ENCODE measurements at regions not wholly inside any gene's neighbourhood (a gene's known extent, or its start where the extent isn't known, plus 50 kb on each side); places are given as distances from the start of the nearest gene placed in this dataset.

DNA sequence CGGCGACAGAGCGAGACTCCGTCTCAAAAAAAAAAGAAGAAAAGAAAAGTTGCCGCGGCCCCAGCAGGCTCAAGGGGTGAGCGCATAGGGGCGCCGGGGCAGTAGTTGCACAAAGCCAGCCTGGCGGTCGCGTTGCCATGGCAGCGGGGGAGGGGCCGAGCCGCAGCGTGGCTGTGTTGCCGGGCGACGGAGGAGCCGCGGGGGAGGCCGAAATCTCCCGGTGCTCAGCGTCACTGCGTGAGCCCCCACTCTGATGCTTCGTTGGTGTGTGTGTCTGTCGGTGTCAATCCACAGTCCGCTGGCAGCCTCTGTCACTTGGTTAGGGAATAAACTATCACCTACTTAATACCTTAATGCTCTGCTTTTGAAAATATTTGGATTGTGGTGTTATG lies 82.9 kb upstream of the C1QTNF9B start:
- TF ChIP-seq, protein P1, sequence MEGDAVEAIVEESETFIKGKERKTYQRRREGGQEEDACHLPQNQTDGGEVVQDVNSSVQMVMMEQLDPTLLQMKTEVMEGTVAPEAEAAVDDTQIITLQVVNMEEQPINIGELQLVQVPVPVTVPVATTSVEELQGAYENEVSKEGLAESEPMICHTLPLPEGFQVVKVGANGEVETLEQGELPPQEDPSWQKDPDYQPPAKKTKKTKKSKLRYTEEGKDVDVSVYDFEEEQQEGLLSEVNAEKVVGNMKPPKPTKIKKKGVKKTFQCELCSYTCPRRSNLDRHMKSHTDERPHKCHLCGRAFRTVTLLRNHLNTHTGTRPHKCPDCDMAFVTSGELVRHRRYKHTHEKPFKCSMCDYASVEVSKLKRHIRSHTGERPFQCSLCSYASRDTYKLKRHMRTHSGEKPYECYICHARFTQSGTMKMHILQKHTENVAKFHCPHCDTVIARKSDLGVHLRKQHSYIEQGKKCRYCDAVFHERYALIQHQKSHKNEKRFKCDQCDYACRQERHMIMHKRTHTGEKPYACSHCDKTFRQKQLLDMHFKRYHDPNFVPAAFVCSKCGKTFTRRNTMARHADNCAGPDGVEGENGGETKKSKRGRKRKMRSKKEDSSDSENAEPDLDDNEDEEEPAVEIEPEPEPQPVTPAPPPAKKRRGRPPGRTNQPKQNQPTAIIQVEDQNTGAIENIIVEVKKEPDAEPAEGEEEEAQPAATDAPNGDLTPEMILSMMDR (IDR thresholded peaks at IDR 0.05): no peak
- TF ChIP-seq POLR2A (IDR thresholded peaks at IDR 0.05): no peak

Measured in testis (tissue), 2 donors.